ENCODE measurements at regions not wholly inside any gene's neighbourhood (a gene's known extent, or its start where the extent isn't known, plus 50 kb on each side); places are given as distances from the start of the nearest gene placed in this dataset.

GRCh38 chr2:155708071-155708470 lies 624.5 kb downstream of the NR4A2 start:
- Mint-ChIP-seq H3K9me3 (peaks cover 0 to 9% (median 0%) of the 10 kb centered on the region in 6 donors), H3K4me3 (no peak overlapping the region), H3K4me1 (no peaks in the 10 kb centered on the region), H3K27ac (no peak overlapping the region), H3K27me3 (ENCODE audit: low read depth in 3 of 3) (no peaks in the 10 kb centered on the region), H3K36me3 (no peaks in the 10 kb centered on the region)
- DNase-seq, result no peak

GRCh38 chr2:155703917-155704316 lies 628.6 kb downstream of the NR4A2 start:
- Mint-ChIP-seq H3K27ac (no peak overlapping the region), H3K4me1 (no peaks in the 10 kb centered on the region)

GRCh38 chr2:155703048-155703447 lies 629.5 kb downstream of the NR4A2 start:
- Mint-ChIP-seq H3K4me1 (no peaks in the 10 kb centered on the region), H3K27me3 (ENCODE audit: low read depth in 3 of 3) (peaks cover 0 to 1% (median 0%) of the 10 kb centered on the region in 3 donors), H3K9me3 (peaks cover 0 to 12% (median 4%) of the 10 kb centered on the region in 6 donors), H3K36me3 (no peaks in the 10 kb centered on the region), H3K27ac (no peak overlapping the region), H3K4me3 (no peak overlapping the region)
- DNase-seq, result no peak

More at GRCh38 chr2:155703917-155704316, 628.6 kb downstream of the NR4A2 start:
- Mint-ChIP-seq H3K36me3 (no peaks in the 10 kb centered on the region), H3K9me3 (peaks cover 0 to 12% (median 4%) of the 10 kb centered on the region in 6 donors), H3K27me3 (ENCODE audit: low read depth in 3 of 3) (peaks cover 0 to 1% (median 0%) of the 10 kb centered on the region in 3 donors), H3K4me3 (no peak overlapping the region)
- DNase-seq, result no peak

DNA sequence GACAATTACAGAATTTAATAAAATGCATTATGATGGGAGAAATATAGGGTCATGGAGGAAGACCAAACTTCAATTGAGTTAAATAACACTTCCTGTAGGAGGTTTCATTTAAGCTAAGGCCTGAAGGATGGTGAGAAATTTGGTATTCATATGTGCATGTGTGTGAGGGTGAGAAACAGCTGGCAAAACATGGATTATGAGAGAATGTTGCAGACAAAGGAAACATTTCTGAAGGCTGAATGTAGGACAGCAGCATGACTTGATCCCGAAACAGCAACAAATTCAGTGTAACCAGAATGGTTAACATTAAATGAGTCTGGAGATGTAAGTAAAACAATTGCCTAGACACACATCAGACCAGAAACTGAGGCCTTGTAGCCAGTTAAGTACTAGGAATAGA lies 630.8 kb downstream of the NR4A2 start:
- Mint-ChIP-seq H3K4me1 (no peaks in the 10 kb centered on the region), H3K36me3 (no peaks in the 10 kb centered on the region), H3K4me3 (no peak overlapping the region), H3K9me3 (peaks cover 0 to 18% (median 6%) of the 10 kb centered on the region in 6 donors), H3K27me3 (ENCODE audit: low read depth in 3 of 3) (peaks cover 0 to 1% (median 0%) of the 10 kb centered on the region in 3 donors), H3K27ac (no peak overlapping the region)
- DNase-seq, result no peak

GRCh38 chr2:155696571-155696970 lies 636.0 kb downstream of the NR4A2 start:
- Mint-ChIP-seq H3K4me1 (no peaks in the 10 kb centered on the region), H3K36me3 (no peaks in the 10 kb centered on the region), H3K27me3 (ENCODE audit: low read depth in 3 of 3) (no peaks in the 10 kb centered on the region), H3K27ac (no peak overlapping the region), H3K9me3 (peaks cover under 1 to 16% (median 9%) of the 10 kb centered on the region in 6 donors), H3K4me3 (no peak overlapping the region)
- no peak for DNase-seq

DNA sequence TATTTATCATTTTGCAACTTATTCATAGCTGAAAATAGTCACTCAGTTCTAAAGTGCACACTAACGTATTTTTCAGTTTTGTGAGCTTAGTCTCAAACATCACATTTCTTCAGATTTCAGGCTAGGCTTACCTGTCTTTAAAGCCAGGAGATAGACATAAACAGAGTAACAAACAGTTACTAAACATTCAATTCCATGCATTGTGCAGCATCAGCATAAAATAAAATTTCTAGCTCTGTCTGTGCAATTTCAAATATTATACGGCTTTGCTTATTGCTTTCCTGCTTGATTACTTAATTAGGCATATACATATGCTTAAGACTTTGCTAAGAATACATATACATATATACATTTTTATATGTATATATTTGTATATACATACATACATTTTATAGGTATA lies 637.0 kb downstream of the NR4A2 start:
- no peaks in the 10 kb centered on the region for H3K4me1 Mint-ChIP-seq
- H3K27me3 Mint-ChIP-seq (ENCODE audit: low read depth in 3 of 3), result no peaks in the 10 kb centered on the region
- no peak overlapping the region for H3K27ac Mint-ChIP-seq
- H3K4me3 Mint-ChIP-seq, result no peak overlapping the region
- no peak for DNase-seq
- H3K36me3 Mint-ChIP-seq, result no peaks in the 10 kb centered on the region
- H3K9me3 Mint-ChIP-seq, result peaks cover 5 to 13% (median 6%) of the 10 kb centered on the region in 6 donors

GRCh38 chr2:155692856-155693255 lies 639.7 kb downstream of the NR4A2 start:
- Mint-ChIP-seq H3K4me1 (no peaks in the 10 kb centered on the region), H3K36me3 (no peaks in the 10 kb centered on the region), H3K27ac (no peak overlapping the region), H3K9me3 (peaks cover 3 to 13% (median 6%) of the 10 kb centered on the region in 6 donors), H3K27me3 (ENCODE audit: low read depth in 3 of 3) (no peaks in the 10 kb centered on the region), H3K4me3 (no peak overlapping the region)
- no peak for DNase-seq

DNA sequence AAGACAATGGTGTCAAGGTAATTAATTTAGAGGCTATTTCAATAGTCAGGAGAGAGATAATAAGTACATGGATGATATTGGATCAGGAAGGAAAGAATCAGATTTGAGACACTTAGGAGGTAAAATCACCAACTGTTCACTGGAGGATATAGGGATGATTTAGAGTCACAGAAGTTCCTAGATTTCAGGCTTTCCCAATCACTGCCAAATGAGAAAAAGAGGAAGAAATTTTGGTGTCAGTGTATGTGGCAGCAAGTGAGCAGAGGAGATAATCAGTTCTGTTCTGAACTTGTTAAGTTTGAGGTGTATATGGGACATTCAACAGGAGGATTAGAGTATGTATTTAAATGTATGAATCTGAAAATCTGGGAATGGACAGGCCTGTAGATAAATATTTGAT lies 640.4 kb downstream of the NR4A2 start:
- DNase-seq, result no peak
- Mint-ChIP-seq H3K27me3 (ENCODE audit: low read depth in 3 of 3) (no peaks in the 10 kb centered on the region), H3K4me3 (no peak overlapping the region), H3K9me3 (peaks cover 0 to 12% (median 4%) of the 10 kb centered on the region in 6 donors), H3K27ac (no peak overlapping the region), H3K36me3 (no peaks in the 10 kb centered on the region), H3K4me1 (no peaks in the 10 kb centered on the region)

DNA sequence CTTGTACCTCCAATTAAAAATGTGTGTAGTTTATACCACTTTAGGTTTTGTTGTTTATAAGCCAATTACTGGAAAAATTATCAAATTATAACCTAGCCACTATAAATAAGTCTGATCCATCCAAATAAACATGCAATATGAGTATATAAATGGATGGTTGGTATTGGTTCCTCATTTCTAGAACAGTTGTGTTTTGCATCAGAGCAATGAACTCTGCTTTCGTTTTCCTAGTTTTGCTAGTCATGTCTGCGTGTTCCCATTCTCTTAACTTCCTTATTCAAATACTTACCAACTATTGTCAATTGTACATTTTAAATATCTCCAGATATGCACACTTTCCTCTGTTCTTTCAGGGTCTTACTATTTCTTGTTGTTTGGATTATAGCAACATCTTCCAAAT lies 641.7 kb downstream of the NR4A2 start:
- no peaks in the 10 kb centered on the region for H3K27me3 Mint-ChIP-seq (ENCODE audit: low read depth in 3 of 3)
- H3K4me3 Mint-ChIP-seq, result no peak overlapping the region
- H3K27ac Mint-ChIP-seq, result no peak overlapping the region
- DNase-seq, result no peak
- no peaks in the 10 kb centered on the region for H3K4me1 Mint-ChIP-seq
- peaks cover 0 to 13% (median 6%) of the 10 kb centered on the region in 6 donors for H3K9me3 Mint-ChIP-seq
- H3K36me3 Mint-ChIP-seq, result no peaks in the 10 kb centered on the region

- peaks cover 2 to 14% (median 6%) of the 10 kb centered on the region in 6 donors for H3K9me3 Mint-ChIP-seq
- H3K27me3 Mint-ChIP-seq (ENCODE audit: low read depth in 3 of 3), result no peaks in the 10 kb centered on the region
- no peak overlapping the region for H3K27ac Mint-ChIP-seq
- H3K4me3 Mint-ChIP-seq, result no peak overlapping the region
- H3K4me1 Mint-ChIP-seq, result no peaks in the 10 kb centered on the region
- no peak for DNase-seq
- H3K36me3 Mint-ChIP-seq, result no peaks in the 10 kb centered on the region
These were observed 642.7 kb downstream of the NR4A2 start for GRCh38 chr2:155689791-155690190.

DNA sequence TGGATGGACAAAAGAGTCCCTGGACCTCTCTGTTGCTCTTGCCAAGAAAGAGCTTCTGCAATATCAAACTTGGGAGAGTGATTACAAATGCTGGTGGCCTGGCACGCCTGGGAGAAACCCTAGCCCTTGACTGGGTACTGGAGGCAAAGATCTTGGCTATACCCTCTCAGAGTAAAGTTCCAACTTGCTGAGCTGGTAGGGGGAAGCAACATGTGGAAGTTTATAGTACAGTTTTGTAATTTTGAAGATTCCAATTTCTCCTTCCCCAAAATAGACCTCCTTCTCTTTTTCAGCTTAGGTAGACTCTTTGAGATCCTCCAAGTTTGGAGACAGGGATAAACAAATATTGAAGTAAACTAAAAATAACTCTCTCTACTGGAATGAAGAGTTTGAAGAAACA lies 645.3 kb downstream of the NR4A2 start:
- no peak for DNase-seq
- Mint-ChIP-seq H3K36me3 (no peaks in the 10 kb centered on the region), H3K27ac (no peak overlapping the region), H3K9me3 (peaks cover 2 to 14% (median 6%) of the 10 kb centered on the region in 6 donors), H3K4me3 (no peak overlapping the region), H3K27me3 (ENCODE audit: low read depth in 3 of 3) (no peaks in the 10 kb centered on the region), H3K4me1 (no peaks in the 10 kb centered on the region)

DNA sequence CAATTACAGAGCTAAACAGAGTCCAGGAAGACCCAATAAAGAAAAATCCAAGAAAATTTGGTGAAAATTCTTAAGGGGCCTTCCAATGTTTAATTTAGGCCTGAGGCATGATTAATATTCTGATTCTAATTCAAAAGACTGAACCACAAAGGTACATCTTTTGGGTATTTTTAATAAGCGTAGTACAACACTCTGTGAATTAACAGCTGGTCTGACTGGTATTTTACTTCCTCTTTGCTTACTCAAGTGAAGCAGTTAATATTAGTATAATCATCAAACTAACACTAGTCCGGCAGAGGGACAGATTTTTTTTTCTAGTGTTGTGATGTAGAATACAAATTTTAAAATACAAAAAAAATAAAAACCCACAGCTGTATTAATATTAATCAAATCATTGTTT lies 652.9 kb downstream of the NR4A2 start:
- Mint-ChIP-seq H3K36me3 (no peaks in the 10 kb centered on the region), H3K9me3 (peaks cover 0 to 7% (median 1%) of the 10 kb centered on the region in 6 donors), H3K4me1 (no peaks in the 10 kb centered on the region), H3K4me3 (no peak overlapping the region), H3K27ac (no peak overlapping the region), H3K27me3 (ENCODE audit: low read depth in 3 of 3) (peaks cover 0 to 1% (median 0%) of the 10 kb centered on the region in 3 donors)
- no peak for DNase-seq

- Mint-ChIP-seq H3K27me3 (ENCODE audit: low read depth in 3 of 3) (peaks cover 0 to 1% (median 0%) of the 10 kb centered on the region in 3 donors), H3K4me3 (no peak overlapping the region), H3K36me3 (no peaks in the 10 kb centered on the region), H3K27ac (no peak overlapping the region), H3K9me3 (peaks cover 2 to 14% (median 6%) of the 10 kb centered on the region in 6 donors), H3K4me1 (no peaks in the 10 kb centered on the region)
- DNase-seq, result no peak
These were observed 656.6 kb downstream of the NR4A2 start for GRCh38 chr2:155675920-155676319.

- Mint-ChIP-seq H3K4me1 (no peaks in the 10 kb centered on the region), H3K27me3 (ENCODE audit: low read depth in 3 of 3) (peaks cover 0 to 2% (median 0%) of the 10 kb centered on the region in 3 donors), H3K4me3 (no peak overlapping the region), H3K27ac (no peak overlapping the region), H3K9me3 (peaks cover 0 to 10% (median 8%) of the 10 kb centered on the region in 6 donors), H3K36me3 (no peaks in the 10 kb centered on the region)
- no peak for DNase-seq
These were observed 666.8 kb downstream of the NR4A2 start for GRCh38 chr2:155665704-155666103.

GRCh38 chr2:155663265-155663664 lies 669.3 kb downstream of the NR4A2 start:
- no peak overlapping the region for H3K4me3 Mint-ChIP-seq
- no peak for DNase-seq
- no peak overlapping the region for H3K27ac Mint-ChIP-seq
- H3K36me3 Mint-ChIP-seq, result no peaks in the 10 kb centered on the region
- peaks cover 0 to 21% (median 10%) of the 10 kb centered on the region in 6 donors for H3K9me3 Mint-ChIP-seq
- H3K27me3 Mint-ChIP-seq (ENCODE audit: low read depth in 3 of 3), result peaks cover 0 to 2% (median 0%) of the 10 kb centered on the region in 3 donors
- H3K4me1 Mint-ChIP-seq, result no peaks in the 10 kb centered on the region

Data from immature natural killer cell (primary cell).